GM19397 (cell line): ENCODE measurements at regions not wholly inside any gene's neighbourhood (a gene's known extent, or its start where the extent isn't known, plus 50 kb on each side); places are given as distances from the start of the nearest gene placed in this dataset.
"Not testable (repeated sequence)": the region's sequence is repeated elsewhere in the genome, so short reads cannot be mapped to it uniquely, and the experiment has no call there.

ENCODE experiments used
- ATAC-seq: cut with Tn5 transposase; IDR thresholded peaks from one replicate; pipeline ENCODE4 v1.9.1; 2021; ENCODE audit warnings: mild to moderate bottlenecking, moderate library complexity; ENCODE audit not compliant: unreplicated experiment

DNA sequence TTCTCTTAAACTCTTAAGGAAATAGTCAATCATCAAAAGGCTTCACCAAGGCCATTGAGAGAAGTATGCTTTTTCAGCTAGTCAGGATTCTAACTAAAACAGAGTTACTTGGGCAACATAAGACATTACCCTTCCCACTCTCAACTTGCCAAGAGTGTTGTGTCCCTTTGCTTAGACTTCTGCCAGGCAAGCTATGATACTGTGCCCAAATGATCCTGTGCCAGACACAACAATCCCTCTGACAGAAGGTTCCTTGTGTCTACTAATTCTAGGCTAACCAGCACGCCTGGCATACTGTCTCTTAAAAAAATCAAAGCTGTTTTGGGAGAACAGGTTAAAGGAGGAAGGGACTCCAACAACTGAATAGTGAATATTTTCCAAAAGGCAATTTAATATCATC lies 750.6 kb downstream of the CDY1 start:
- not testable (repeated sequence) for ATAC-seq

DNA sequence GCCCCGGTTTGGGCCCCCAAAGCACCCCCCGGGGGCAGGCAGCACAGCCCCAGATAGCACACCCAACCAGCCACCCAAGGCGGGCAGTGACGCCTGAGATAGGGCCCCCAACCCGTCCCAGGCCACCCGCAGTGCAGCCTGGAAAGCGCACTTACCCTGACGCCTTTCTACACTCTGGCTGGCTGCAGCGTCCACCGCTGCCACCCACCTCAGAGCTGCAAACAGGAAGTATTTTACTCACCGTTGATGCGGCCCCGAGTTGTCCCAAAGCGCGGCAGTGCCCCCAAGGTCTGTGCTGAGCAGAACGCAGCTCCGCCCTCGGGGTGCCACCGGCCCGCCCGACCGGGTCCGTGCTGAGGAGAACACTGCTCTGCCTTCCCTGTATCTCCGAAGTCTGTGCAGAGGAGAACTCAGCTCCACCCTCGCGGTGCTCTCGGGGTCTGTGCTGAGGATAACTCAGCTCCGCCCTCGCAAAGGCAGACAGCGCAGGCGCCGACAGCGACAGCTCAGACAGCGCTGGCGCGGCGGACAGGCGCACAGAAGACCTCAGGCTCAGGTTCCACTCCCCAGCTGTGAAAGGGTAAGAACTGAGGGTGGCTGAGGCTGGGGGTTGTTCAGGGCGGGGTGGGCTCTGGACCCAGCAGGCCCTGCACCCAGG lies 786.9 kb downstream of the CDY1 start:
- ATAC-seq = no peak

DNA sequence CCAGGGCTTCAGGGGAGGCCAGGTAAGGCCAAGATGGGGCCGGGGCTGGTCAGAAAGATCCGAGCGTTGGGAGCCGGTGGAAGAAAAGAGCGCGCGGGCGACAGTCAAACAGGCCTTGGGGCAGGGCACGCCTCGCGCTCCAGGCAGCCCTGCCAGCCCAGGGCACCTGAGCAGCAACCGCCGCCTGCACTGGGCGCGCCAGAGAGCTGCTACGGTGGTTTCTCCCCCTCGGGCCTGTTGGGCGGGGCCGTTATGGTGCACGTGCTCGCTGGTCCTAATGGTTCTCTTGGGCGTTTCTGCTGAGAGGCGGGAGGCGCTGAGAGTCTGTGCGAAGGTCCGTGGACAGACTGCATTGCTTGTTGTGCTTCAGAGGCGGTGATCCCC lies 787.4 kb downstream of the CDY1 start:
- ATAC-seq = no peak
